BLaER1 treated with 17β-estradiol and CSF1 and Interleukin-3, amounts not matched to agents 10 nM and 100 nM (cell line): ENCODE measurements at regions not wholly inside any gene's neighbourhood (a gene's known extent, or its start where the extent isn't known, plus 50 kb on each side); places are given as distances from the start of the nearest gene placed in this dataset.

ENCODE experiments used
- H3K27ac ChIP-seq, 11 experiments: shearing (Covaris generic); formaldehyde crosslinking; 2 replicates each; pipeline ENCODE4 v1.8.1; 2022
- H3K27me3 ChIP-seq, 11 experiments: shearing (Covaris generic); formaldehyde crosslinking; 2 replicates each; pipeline ENCODE4 v1.8.1; 2022
- H3K36me3 ChIP-seq, 11 experiments: shearing (Covaris generic); formaldehyde crosslinking; 2 replicates each; pipeline ENCODE4 v1.8.1; 2022
- H3K4me1 ChIP-seq, 10 experiments: shearing (Covaris generic); formaldehyde crosslinking; 2 replicates each; pipeline ENCODE4 v1.8.1; 2022
- H3K4me2 ChIP-seq, 11 experiments: shearing (Covaris generic); formaldehyde crosslinking; 2 replicates each; pipeline ENCODE4 v1.8.1; 2022
- H3K4me3 ChIP-seq, 10 experiments: shearing (Covaris generic); formaldehyde crosslinking; 2 replicates each; pipeline ENCODE4 v1.8.1; 2022
- H3K9ac ChIP-seq, 11 experiments: shearing (Covaris generic); formaldehyde crosslinking; 2 replicates each; pipeline ENCODE4 v1.8.1; 2022
- H3K9me3 ChIP-seq, 11 experiments: shearing (Covaris generic); formaldehyde crosslinking; replicated peaks in 1 of 11; 2 replicates each; pipeline ENCODE4 v1.8.1; 2022
- H4K20me1 ChIP-seq, 11 experiments: shearing (Covaris generic); formaldehyde crosslinking; 2 replicates each; pipeline ENCODE4 v1.8.1; 2022
- Cebpa-rat ChIP-seq, 11 experiments: shearing (Covaris generic); IDR thresholded peaks; 2 replicates each; pipeline ENCODE4 v1.8.1; 2022

- no peak overlapping the region for H3K4me3 ChIP-seq
- no peak overlapping the region for H3K9ac ChIP-seq
- no peak for TF ChIP-seq Cebpa-rat (IDR thresholded peaks at IDR 0.05)
- no peak overlapping the region for H3K4me2 ChIP-seq
- H3K27me3 ChIP-seq: no peaks in the 10 kb centered on the region
- no peaks in the 10 kb centered on the region for H4K20me1 ChIP-seq
- no peaks in the 10 kb centered on the region for H3K4me1 ChIP-seq
- H3K27ac ChIP-seq: no peak overlapping the region
- H3K9me3 ChIP-seq: peaks cover 20 to 34% (median 31%) of the 10 kb centered on the region in 11 experiments
- H3K36me3 ChIP-seq: no peaks in the 10 kb centered on the region
Observed at GRCh38 chr18:64949885-64950284, 800.9 kb upstream of the CDH7 start.

- TF ChIP-seq Cebpa-rat (IDR thresholded peaks at IDR 0.05): no peak
- no peaks in the 10 kb centered on the region for H4K20me1 ChIP-seq
- H3K27me3 ChIP-seq: no peaks in the 10 kb centered on the region
- H3K4me1 ChIP-seq: no peaks in the 10 kb centered on the region
- H3K9me3 ChIP-seq: no peaks in the 10 kb centered on the region
- no peak overlapping the region for H3K4me2 ChIP-seq
- no peak overlapping the region for H3K27ac ChIP-seq
- H3K9ac ChIP-seq: no peak overlapping the region
- H3K4me3 ChIP-seq: no peak overlapping the region
- H3K36me3 ChIP-seq: no peaks in the 10 kb centered on the region
Observed at GRCh38 chr18:64936671-64937070, 787.8 kb upstream of the LINC00305 start.

GRCh38 chr18:64929036-64929435 is 780.1 kb upstream of the LINC00305 start:
- H3K4me1 ChIP-seq: no peaks in the 10 kb centered on the region
- no peak overlapping the region for H3K9ac ChIP-seq
- no peaks in the 10 kb centered on the region for H3K9me3 ChIP-seq
- H3K4me2 ChIP-seq: no peak overlapping the region
- no peak for TF ChIP-seq Cebpa-rat (IDR thresholded peaks at IDR 0.05)
- H4K20me1 ChIP-seq: no peaks in the 10 kb centered on the region
- no peaks in the 10 kb centered on the region for H3K36me3 ChIP-seq
- no peak overlapping the region for H3K27ac ChIP-seq
- H3K27me3 ChIP-seq: no peaks in the 10 kb centered on the region
- H3K4me3 ChIP-seq: no peak overlapping the region

GRCh38 chr18:64919971-64920570 is 771.2 kb upstream of the LINC00305 start:
- H3K36me3 ChIP-seq: no peaks in the 10 kb centered on the region
- H3K4me2 ChIP-seq: no peak overlapping the region
- no peaks in the 10 kb centered on the region for H4K20me1 ChIP-seq
- no peaks in the 10 kb centered on the region for H3K27me3 ChIP-seq
- no peak overlapping the region for H3K4me3 ChIP-seq
- no peaks in the 10 kb centered on the region for H3K4me1 ChIP-seq
- H3K27ac ChIP-seq: no peak overlapping the region
- no peaks in the 10 kb centered on the region for H3K9me3 ChIP-seq
- H3K9ac ChIP-seq: no peak overlapping the region
- no peak for TF ChIP-seq Cebpa-rat (IDR thresholded peaks at IDR 0.05)

- no peaks in the 10 kb centered on the region for H3K27me3 ChIP-seq
- no peak overlapping the region for H3K9ac ChIP-seq
- H3K9me3 ChIP-seq: no peaks in the 10 kb centered on the region
- TF ChIP-seq Cebpa-rat (IDR thresholded peaks at IDR 0.05): no peak
- no peaks in the 10 kb centered on the region for H4K20me1 ChIP-seq
- H3K27ac ChIP-seq: no peak overlapping the region
- no peaks in the 10 kb centered on the region for H3K36me3 ChIP-seq
- H3K4me3 ChIP-seq: no peak overlapping the region
- no peak overlapping the region for H3K4me2 ChIP-seq
- no peaks in the 10 kb centered on the region for H3K4me1 ChIP-seq
Observed at GRCh38 chr18:64918851-64919250, 770.0 kb upstream of the LINC00305 start.

- H3K36me3 ChIP-seq: no peaks in the 10 kb centered on the region
- H3K4me1 ChIP-seq: peaks cover 0 to 20% (median 0%) of the 10 kb centered on the region in 10 experiments; a peak in 5 of 20 replicates
- H3K27ac ChIP-seq: no peak overlapping the region
- no peak for TF ChIP-seq Cebpa-rat (IDR thresholded peaks at IDR 0.05)
- no peak overlapping the region for H3K4me2 ChIP-seq
- no peaks in the 10 kb centered on the region for H3K27me3 ChIP-seq
- no peak overlapping the region for H3K4me3 ChIP-seq
- H3K9me3 ChIP-seq: peaks cover 16 to 28% (median 18%) of the 10 kb centered on the region in 11 experiments
- no peaks in the 10 kb centered on the region for H4K20me1 ChIP-seq
- no peak overlapping the region for H3K9ac ChIP-seq
Observed at GRCh38 chr18:64893349-64893748, 744.5 kb upstream of the LINC00305 start.

- H3K4me2 ChIP-seq: peak overlapping the region in 1 of 11 experiments; percentile 48; a peak in 1 of 22 replicates
- peaks cover 10 to 21% (median 12%) of the 10 kb centered on the region in 11 experiments for H3K9me3 ChIP-seq
- no peak overlapping the region for H3K27ac ChIP-seq
- no peak overlapping the region for H3K9ac ChIP-seq
- no peak for TF ChIP-seq Cebpa-rat (IDR thresholded peaks at IDR 0.05)
- no peaks in the 10 kb centered on the region for H3K27me3 ChIP-seq
- no peaks in the 10 kb centered on the region for H4K20me1 ChIP-seq
- no peaks in the 10 kb centered on the region for H3K36me3 ChIP-seq
- peaks cover 0 to 20% (median 0%) of the 10 kb centered on the region in 10 experiments; a peak in 5 of 20 replicates for H3K4me1 ChIP-seq
- no peak overlapping the region for H3K4me3 ChIP-seq
Observed at GRCh38 chr18:64888956-64889355, 740.1 kb upstream of the LINC00305 start.

- no peak overlapping the region for H3K27ac ChIP-seq
- H3K4me3 ChIP-seq: no peak overlapping the region
- H3K27me3 ChIP-seq: no peaks in the 10 kb centered on the region
- no peaks in the 10 kb centered on the region for H4K20me1 ChIP-seq
- peaks cover 0 to 20% (median 0%) of the 10 kb centered on the region in 10 experiments; a peak in 5 of 20 replicates for H3K4me1 ChIP-seq
- no peak overlapping the region for H3K9ac ChIP-seq
- no peak for TF ChIP-seq Cebpa-rat (IDR thresholded peaks at IDR 0.05)
- H3K36me3 ChIP-seq: no peaks in the 10 kb centered on the region
- H3K9me3 ChIP-seq: 0 out of 22 replicates have a peak, but pooled peaks cover 0 to 2% (median 0%) of the 10 kb centered on the region in 11 experiments
- no peak overlapping the region for H3K4me2 ChIP-seq
Observed at GRCh38 chr18:64886995-64887394, 738.1 kb upstream of the LINC00305 start.

GRCh38 chr18:64882896-64883295 is 734.0 kb upstream of the LINC00305 start:
- TF ChIP-seq Cebpa-rat (IDR thresholded peaks at IDR 0.05): no peak
- no peak overlapping the region for H3K27ac ChIP-seq
- H3K9me3 ChIP-seq: peaks cover 0 to 5% (median 2%) of the 10 kb centered on the region in 11 experiments; a peak in 8 of 22 replicates
- no peaks in the 10 kb centered on the region for H4K20me1 ChIP-seq
- no peak overlapping the region for H3K4me2 ChIP-seq
- H3K4me3 ChIP-seq: no peak overlapping the region
- no peak overlapping the region for H3K9ac ChIP-seq
- no peaks in the 10 kb centered on the region for H3K36me3 ChIP-seq
- H3K27me3 ChIP-seq: no peaks in the 10 kb centered on the region
- no peaks in the 10 kb centered on the region for H3K4me1 ChIP-seq

- Histone ChIP-seq H3K4me3 (peak overlapping the region in 2 of 10 experiments; percentile 0 to 13; a peak in 2 of 20 replicates), H3K9ac (no peak overlapping the region), H3K27me3 (no peaks in the 10 kb centered on the region), H3K27ac (peak overlapping the region in 2 of 11 experiments; percentile 12 to 46; a peak in 3 of 22 replicates), H3K4me2 (peak overlapping the region in 2 of 11 experiments; percentile 17 to 41; a peak in 5 of 22 replicates), H4K20me1 (no peaks in the 10 kb centered on the region), H3K4me1 (peaks cover 0 to 17% (median 0%) of the 10 kb centered on the region in 10 experiments; a peak in 4 of 20 replicates), H3K9me3 (peaks cover 0 to 18% (median 3%) of the 10 kb centered on the region in 11 experiments; a peak in 8 of 22 replicates), H3K36me3 (no peaks in the 10 kb centered on the region)
- no peak for TF ChIP-seq Cebpa-rat (IDR thresholded peaks at IDR 0.05)
Observed at GRCh38 chr18:64876833-64877232, 727.9 kb upstream of the LINC00305 start.
